Colonic mucosa (tissue), 4 donors: ENCODE measurements at regions not wholly inside any gene's neighbourhood (a gene's known extent, or its start where the extent isn't known, plus 50 kb on each side); places are given as distances from the start of the nearest gene placed in this dataset.

ENCODE experiments used
- DNase-seq: peaks from one replicate; pipeline ENCODE4 v3.0.0-alpha.2; 2020
- H3K27ac ChIP-seq: fragments of 200-600 bp; one replicate; pipeline ENCODE4 v1.8.0; 2021
- H3K27me3 ChIP-seq: fragments of 200-600 bp; one replicate; pipeline ENCODE4 v1.8.0; 2021
- H3K36me3 ChIP-seq: fragments of 200-600 bp; one replicate; pipeline ENCODE4 v1.8.0; 2021
- H3K4me1 ChIP-seq: fragments of 200-600 bp; one replicate; pipeline ENCODE4 v1.8.0; 2021; ENCODE audit warnings: mild to moderate bottlenecking
- H3K4me3 ChIP-seq: fragments of 200-600 bp; one replicate; pipeline ENCODE4 v1.8.0; 2021
- H3K9ac ChIP-seq, 2 donors: one replicate each; pipeline ENCODE4 v1.7.0; 2013; ENCODE audit warnings: control low read depth in 2 of 2, low read depth in 2 of 2, low read length in 2 of 2
- H3K9me3 ChIP-seq: fragments of 200-600 bp; one replicate; pipeline ENCODE4 v1.8.0; 2021
- intact Hi-C: fragments of 100-400 bp; cut with DNase I; formaldehyde crosslinking; loops from one replicate; pipeline ENCODE4 v1.14.1; 2022
- TF ChIP-seq, protein P1 (sequence below): fragments of 200-600 bp; IDR thresholded peaks from one replicate; pipeline ENCODE4 v1.8.0; 2022; ENCODE audit warnings: antibody characterized with exemption, mild to moderate bottlenecking
- donor health status: healthy.
- donor health status: DM: no; HTN: no; CAD: no.
- donor health status: DM: no; HTN: no; CAD: no.

DNA sequence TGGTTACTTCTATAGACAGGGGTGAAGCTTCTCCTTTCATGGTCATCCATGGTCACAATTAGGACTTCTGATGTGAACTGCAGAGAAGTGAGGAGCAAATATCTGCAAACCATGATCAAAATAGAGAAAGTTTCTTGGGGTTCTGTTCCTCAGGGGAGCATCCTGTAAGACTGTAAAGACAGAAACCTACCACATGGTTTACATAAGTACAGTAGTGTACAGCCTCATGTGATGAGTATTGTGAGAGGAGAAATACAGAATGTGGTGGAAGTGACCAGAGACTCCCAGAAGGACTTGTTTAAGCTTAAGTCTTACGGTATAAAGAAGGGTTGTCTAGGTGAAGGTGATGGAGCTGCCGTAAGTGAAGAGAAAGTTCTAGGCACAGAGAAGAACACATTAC is 484.7 kb downstream of the LRIG3 start:
- Histone ChIP-seq H3K27ac (no peak overlapping the region), H3K27me3 (no peaks in the 10 kb centered on the region), H3K9me3 (no peaks in the 10 kb centered on the region), H3K9ac (no peak overlapping the region), H3K4me3 (no peak overlapping the region), H3K4me1 (no peaks in the 10 kb centered on the region), H3K36me3 (no peaks in the 10 kb centered on the region)
- no peak for DNase-seq
- intact Hi-C loops: no loop called here
- TF ChIP-seq, protein P1, sequence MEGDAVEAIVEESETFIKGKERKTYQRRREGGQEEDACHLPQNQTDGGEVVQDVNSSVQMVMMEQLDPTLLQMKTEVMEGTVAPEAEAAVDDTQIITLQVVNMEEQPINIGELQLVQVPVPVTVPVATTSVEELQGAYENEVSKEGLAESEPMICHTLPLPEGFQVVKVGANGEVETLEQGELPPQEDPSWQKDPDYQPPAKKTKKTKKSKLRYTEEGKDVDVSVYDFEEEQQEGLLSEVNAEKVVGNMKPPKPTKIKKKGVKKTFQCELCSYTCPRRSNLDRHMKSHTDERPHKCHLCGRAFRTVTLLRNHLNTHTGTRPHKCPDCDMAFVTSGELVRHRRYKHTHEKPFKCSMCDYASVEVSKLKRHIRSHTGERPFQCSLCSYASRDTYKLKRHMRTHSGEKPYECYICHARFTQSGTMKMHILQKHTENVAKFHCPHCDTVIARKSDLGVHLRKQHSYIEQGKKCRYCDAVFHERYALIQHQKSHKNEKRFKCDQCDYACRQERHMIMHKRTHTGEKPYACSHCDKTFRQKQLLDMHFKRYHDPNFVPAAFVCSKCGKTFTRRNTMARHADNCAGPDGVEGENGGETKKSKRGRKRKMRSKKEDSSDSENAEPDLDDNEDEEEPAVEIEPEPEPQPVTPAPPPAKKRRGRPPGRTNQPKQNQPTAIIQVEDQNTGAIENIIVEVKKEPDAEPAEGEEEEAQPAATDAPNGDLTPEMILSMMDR: no peak

DNA sequence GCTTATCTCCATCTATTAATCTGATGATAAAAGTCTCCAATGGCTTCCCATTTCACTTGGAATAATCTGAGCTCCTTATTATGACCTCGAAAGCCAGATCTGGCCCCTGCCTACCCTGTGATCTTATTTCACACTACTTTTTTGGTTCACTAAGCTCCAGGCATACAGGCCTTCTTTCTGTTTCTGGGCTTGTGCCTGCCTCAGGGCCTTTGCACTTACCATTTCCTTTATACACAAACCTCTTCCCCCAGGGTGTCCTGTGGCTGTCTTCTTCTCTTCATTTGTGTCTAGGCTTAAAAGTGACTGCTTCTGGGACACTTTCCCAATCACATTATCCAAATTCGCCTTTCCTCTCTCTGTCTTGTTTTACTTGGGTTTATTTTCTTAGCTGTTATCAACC is 478.8 kb downstream of the LRIG3 start:
- intact Hi-C loops: loop anchor here (5.0 kb wide), 1 partner anchor 94 kb away; no protein-coding TSS in a partner anchor
- TF ChIP-seq, protein P1: no peak
- Histone ChIP-seq H3K9me3 (no peaks in the 10 kb centered on the region), H3K4me1 (no peaks in the 10 kb centered on the region), H3K27ac (no peak overlapping the region), H3K9ac (no peak overlapping the region), H3K36me3 (no peaks in the 10 kb centered on the region), H3K4me3 (no peak overlapping the region), H3K27me3 (no peaks in the 10 kb centered on the region)
- no peak for DNase-seq

DNA sequence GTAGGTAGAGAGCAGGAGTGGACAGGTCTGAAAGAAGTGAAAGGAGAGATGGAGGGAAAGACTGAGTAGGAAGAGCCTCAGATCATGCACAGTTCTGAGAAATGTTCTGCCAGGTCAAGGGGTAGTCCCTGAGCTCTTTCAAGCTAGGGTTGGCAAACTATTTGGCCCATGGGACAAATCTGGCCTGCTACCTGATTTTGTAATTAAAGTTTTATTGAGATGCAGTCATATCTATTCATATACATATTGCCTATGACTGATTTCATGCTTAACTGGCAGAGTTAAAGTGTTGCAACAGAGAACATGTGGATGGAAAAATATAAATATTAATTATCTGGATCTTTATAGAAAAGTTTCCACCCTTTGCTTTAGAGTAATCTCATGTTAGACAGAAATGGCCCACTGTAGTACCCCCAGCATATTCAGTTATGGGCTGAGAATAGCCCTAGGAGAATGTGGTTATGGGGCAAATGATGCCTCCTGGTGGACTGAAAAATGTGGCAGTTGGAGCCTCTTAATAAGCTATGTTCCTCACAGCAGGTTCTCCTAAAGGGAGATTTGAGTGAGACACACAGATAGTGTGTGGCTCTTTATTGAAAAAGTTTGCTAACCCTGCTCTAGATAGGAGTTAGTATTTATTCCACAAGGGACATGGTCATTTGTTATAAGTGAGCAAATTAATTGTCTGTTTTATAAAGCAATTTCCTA is 476.9 kb downstream of the LRIG3 start:
- TF ChIP-seq, protein P1: peak; percentile 48
- Histone ChIP-seq H3K4me3 (no peak overlapping the region), H3K4me1 (no peaks in the 10 kb centered on the region), H3K27ac (no peak overlapping the region), H3K9me3 (no peaks in the 10 kb centered on the region), H3K36me3 (no peaks in the 10 kb centered on the region), H3K9ac (no peak overlapping the region), H3K27me3 (no peaks in the 10 kb centered on the region)
- peak; percentile 25 for DNase-seq
- intact Hi-C loops: loop anchor here (5.0 kb wide), 1 partner anchor 96 kb away; no protein-coding TSS in a partner anchor

DNA sequence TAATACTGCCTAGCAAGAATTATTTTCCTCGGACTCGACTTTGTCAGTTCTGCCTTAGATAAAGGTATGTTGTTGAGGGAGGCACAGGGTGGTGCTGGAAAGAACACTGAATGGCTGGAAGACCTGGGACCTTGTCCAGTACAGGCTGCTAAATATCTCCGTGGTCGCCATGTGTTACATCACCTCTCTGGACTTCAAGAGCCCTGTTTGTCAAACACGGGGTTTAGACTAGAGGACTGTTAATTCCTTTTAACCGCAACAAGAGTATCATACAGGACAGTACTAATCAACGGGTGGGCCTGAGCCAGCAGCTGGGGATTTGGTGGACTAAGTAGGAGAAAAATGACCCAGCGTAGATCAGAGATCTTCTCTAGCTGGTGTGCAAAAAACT is 476.3 kb downstream of the LRIG3 start:
- H3K27me3 ChIP-seq: no peaks in the 10 kb centered on the region
- intact Hi-C loops: loop anchor here (5.0 kb wide), 1 partner anchor 97 kb away; no protein-coding TSS in a partner anchor
- no peaks in the 10 kb centered on the region for H3K9me3 ChIP-seq
- no peak overlapping the region for H3K4me3 ChIP-seq
- H3K36me3 ChIP-seq: no peaks in the 10 kb centered on the region
- H3K4me1 ChIP-seq: no peaks in the 10 kb centered on the region
- peak; percentile 36 for DNase-seq
- H3K9ac ChIP-seq: no peak overlapping the region
- H3K27ac ChIP-seq: no peak overlapping the region
- TF ChIP-seq, protein P1: no peak

DNA sequence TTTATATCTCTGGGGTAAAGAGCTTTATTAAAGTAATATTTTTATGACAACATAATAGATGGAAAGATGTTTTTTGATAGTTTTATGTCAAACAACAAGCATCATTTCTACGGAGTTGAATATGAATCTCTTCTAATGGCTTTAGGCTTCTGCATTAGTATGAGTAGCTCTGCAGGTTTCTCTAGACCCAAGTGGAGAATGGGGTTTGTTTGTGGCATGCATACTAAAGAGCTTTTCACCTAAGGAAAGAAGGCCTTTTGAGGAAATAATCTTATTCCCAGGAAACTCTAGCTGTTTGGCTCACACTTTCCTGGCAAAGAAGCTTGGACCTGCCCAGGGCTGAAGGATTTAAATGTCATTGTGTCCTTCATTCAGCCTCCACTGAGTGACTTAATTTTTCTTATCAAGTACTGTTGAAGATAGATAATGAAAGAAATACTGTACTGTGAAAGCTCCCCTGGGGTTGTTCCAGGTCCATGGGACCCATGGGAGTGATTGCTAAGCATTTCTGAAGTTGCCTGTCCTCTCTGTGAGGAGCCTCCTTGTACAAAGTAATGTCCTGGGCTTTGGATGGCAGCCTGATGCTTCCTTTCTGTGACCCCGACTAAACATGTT is 469.3 kb downstream of the LRIG3 start:
- no peak overlapping the region for H3K9ac ChIP-seq
- H3K27ac ChIP-seq: no peak overlapping the region
- DNase-seq: no peak
- no peaks in the 10 kb centered on the region for H3K9me3 ChIP-seq
- H3K4me3 ChIP-seq: no peak overlapping the region
- H3K4me1 ChIP-seq: no peaks in the 10 kb centered on the region
- no peaks in the 10 kb centered on the region for H3K27me3 ChIP-seq
- TF ChIP-seq, protein P1: no peak
- intact Hi-C loops: no loop called here
- no peaks in the 10 kb centered on the region for H3K36me3 ChIP-seq
